ENCODE measurements at regions not wholly inside any gene's neighbourhood (a gene's known extent, or its start where the extent isn't known, plus 50 kb on each side); places are given as distances from the start of the nearest gene placed in this dataset.

DNA sequence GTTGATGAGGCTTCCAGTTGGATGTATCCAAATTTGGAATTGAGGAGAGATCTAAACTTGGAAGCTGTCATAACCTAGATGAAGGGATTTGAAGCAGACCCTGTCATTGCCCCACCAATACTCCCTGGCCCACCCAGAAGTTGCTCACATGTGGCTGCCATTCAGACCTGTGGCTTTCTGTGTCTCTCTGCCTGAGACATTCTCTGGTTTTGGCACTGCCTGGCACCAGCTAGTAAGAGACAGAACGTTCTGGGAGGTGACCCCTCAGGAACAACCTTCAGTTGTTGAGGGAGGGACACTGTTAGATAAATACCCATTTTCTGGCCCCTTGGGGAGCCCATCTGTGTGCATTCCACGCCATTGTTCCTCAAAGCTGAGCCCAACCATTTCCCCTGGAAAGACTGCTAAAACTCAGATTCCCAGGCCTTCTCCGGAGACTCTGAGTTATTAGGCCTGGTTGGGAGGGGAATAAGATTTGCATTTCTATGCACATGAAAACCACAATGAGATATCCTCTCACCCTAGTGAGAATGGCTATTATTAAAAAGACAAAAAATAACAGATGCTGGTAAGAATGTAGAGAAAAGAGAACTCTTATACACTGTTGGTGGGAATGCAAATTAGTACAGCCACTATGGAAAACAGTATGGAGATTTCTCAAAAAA, 290.4 kb downstream of the TSHZ3 start:
- Histone ChIP-seq H3K27ac (no peak overlapping the region), H3K4me1 (no peaks in the 10 kb centered on the region), H3K27me3 (peaks cover 0 to 4% of the 10 kb centered on the region in 2 donors), H3K4me3 (no peak overlapping the region), H3K9me3 (no peaks in the 10 kb centered on the region), H3K36me3 (replicated peaks in 1 of 2; ENCODE audit: insufficient read depth in 1 of 2, low read depth in 2 of 2) (no peaks in the 10 kb centered on the region)
- intact Hi-C loops (cut with DNase I), result no loop called here
- TF ChIP-seq, protein P1, sequence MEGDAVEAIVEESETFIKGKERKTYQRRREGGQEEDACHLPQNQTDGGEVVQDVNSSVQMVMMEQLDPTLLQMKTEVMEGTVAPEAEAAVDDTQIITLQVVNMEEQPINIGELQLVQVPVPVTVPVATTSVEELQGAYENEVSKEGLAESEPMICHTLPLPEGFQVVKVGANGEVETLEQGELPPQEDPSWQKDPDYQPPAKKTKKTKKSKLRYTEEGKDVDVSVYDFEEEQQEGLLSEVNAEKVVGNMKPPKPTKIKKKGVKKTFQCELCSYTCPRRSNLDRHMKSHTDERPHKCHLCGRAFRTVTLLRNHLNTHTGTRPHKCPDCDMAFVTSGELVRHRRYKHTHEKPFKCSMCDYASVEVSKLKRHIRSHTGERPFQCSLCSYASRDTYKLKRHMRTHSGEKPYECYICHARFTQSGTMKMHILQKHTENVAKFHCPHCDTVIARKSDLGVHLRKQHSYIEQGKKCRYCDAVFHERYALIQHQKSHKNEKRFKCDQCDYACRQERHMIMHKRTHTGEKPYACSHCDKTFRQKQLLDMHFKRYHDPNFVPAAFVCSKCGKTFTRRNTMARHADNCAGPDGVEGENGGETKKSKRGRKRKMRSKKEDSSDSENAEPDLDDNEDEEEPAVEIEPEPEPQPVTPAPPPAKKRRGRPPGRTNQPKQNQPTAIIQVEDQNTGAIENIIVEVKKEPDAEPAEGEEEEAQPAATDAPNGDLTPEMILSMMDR (IDR thresholded peaks at IDR 0.05), result no peak
- no peak for TF ChIP-seq POLR2A (IDR thresholded peaks at IDR 0.05)
- ATAC-seq (no peak), DNase-seq (no peak)
- WGBS, 2 donors, result 57 to 100% methylated on average over 1 to 3 of the region's 3 CpGs

GRCh38 chr19:31057476-31057875, 291.8 kb downstream of the TSHZ3 start:
- peaks cover 0 to 4% of the 10 kb centered on the region in 2 donors for H3K27me3 ChIP-seq
- no peaks in the 10 kb centered on the region for H3K9me3 ChIP-seq
- no peaks in the 10 kb centered on the region for H3K36me3 ChIP-seq (replicated peaks in 1 of 2; ENCODE audit: insufficient read depth in 1 of 2, low read depth in 2 of 2)
- H3K4me1 ChIP-seq, result no peaks in the 10 kb centered on the region
- intact Hi-C loops (cut with DNase I), result no loop called here
- 24 to 25% methylated on average over 2 of the region's 2 CpGs for WGBS, 2 donors
- no peak for ATAC-seq
- no peak overlapping the region for H3K27ac ChIP-seq
- DNase-seq, result no peak
- TF ChIP-seq POLR2A (IDR thresholded peaks at IDR 0.05), result no peak
- TF ChIP-seq, protein P1 (IDR thresholded peaks at IDR 0.05), result no peak
- H3K4me3 ChIP-seq, result no peak overlapping the region

DNA sequence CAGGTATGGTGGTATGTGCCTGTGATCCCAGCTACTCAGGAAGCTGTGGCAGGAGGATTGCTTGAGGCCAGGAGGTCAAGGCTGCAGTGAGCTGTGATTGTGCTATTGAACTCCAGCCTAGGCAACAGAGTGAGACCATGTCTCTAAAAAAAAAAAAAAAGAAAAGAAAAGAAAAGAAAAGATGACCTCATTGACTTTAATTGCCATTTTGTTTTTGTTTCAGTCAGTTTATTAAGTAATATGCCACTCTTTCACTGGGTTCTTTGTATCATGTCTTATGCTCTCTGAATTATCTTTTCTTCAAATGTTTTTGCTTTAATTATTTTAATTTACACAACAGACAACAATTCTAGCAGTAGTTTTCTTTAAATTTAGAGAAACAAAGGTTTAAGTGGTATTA, 293.8 kb downstream of the TSHZ3 start:
- ATAC-seq, result no peak
- Histone ChIP-seq H3K4me3 (no peak overlapping the region), H3K27me3 (peaks cover 0 to 4% of the 10 kb centered on the region in 2 donors), H3K4me1 (no peaks in the 10 kb centered on the region), H3K9me3 (no peaks in the 10 kb centered on the region), H3K27ac (no peak overlapping the region), H3K36me3 (replicated peaks in 1 of 2; ENCODE audit: insufficient read depth in 1 of 2, low read depth in 2 of 2) (no peaks in the 10 kb centered on the region)
- intact Hi-C loops (cut with DNase I), result no loop called here
- no peak for DNase-seq
- TF ChIP-seq, protein P1 (IDR thresholded peaks at IDR 0.05), result no peak
- TF ChIP-seq POLR2A (IDR thresholded peaks at IDR 0.05), result no peak

- no peaks in the 10 kb centered on the region for H3K4me1 ChIP-seq
- H3K27ac ChIP-seq, result no peak overlapping the region
- no peaks in the 10 kb centered on the region for H3K9me3 ChIP-seq
- DNase-seq, result peak in 1 of 4 donors; percentile 22
- intact Hi-C loops (cut with DNase I), result no loop called here
- peaks cover 0 to 4% of the 10 kb centered on the region in 2 donors for H3K27me3 ChIP-seq
- H3K4me3 ChIP-seq, result no peak overlapping the region
- 14 to 30% methylated on average over 2 to 3 of the region's 3 CpGs for WGBS, 2 donors
- no peaks in the 10 kb centered on the region for H3K36me3 ChIP-seq (replicated peaks in 1 of 2; ENCODE audit: insufficient read depth in 1 of 2, low read depth in 2 of 2)
- TF ChIP-seq POLR2A (IDR thresholded peaks at IDR 0.05), result no peak
- TF ChIP-seq, protein P1 (IDR thresholded peaks at IDR 0.05), result peak in 1 of 7 experiments; percentile 30
- no peak for ATAC-seq
Observed at GRCh38 chr19:31054430-31054829, 294.8 kb downstream of the TSHZ3 start.

DNA sequence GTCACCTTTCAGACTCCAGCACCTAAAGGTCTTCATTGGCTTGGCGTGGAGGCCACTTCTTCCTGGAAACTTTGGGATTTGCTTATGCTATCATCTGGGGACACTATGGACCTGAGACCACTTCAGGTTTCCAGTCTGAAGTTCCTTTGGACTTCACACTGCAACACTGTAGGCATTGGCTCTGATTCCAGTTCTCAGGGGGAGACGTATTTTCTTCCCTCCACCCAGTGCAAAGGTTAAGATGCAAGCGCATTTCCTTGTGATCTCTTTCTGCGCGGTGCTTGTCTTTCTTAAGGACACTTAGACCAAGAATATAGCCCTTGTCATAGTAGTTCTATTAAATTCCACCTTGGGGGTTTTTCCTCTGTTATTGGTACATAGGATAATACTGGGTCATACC, 299.8 kb downstream of the TSHZ3 start:
- ATAC-seq, result no peak
- DNase-seq, result no peak
- Histone ChIP-seq H3K36me3 (replicated peaks in 1 of 2; ENCODE audit: insufficient read depth in 1 of 2, low read depth in 2 of 2) (no peaks in the 10 kb centered on the region), H3K27ac (no peak overlapping the region), H3K4me1 (no peaks in the 10 kb centered on the region), H3K9me3 (no peaks in the 10 kb centered on the region), H3K27me3 (no peaks in the 10 kb centered on the region), H3K4me3 (no peak overlapping the region)
- 79 to 84% methylated on average over 5 of the region's 5 CpGs for WGBS, 2 donors
- intact Hi-C loops (cut with DNase I), result no loop called here
- no peak for TF ChIP-seq POLR2A (IDR thresholded peaks at IDR 0.05)
- TF ChIP-seq, protein P1 (IDR thresholded peaks at IDR 0.05), result no peak

Measured in body of pancreas (tissue), 4 donors.